Sigmoid colon (tissue), 6 donors: ENCODE measurements at regions not wholly inside any gene's neighbourhood (a gene's known extent, or its start where the extent isn't known, plus 50 kb on each side); places are given as distances from the start of the nearest gene placed in this dataset.

ENCODE experiments used
- DNase-seq: peaks from one replicate; pipeline ENCODE4 v3.0.0-alpha.2; 2019
- H3K27ac ChIP-seq, 4 donors: fragments of 200-600 bp; sonication (generic); one replicate each; pipeline ENCODE4 v1.5.1; 2016 to 2019; ENCODE audit warnings: mild to moderate bottlenecking in 1 of 4
- H3K27me3 ChIP-seq, 3 donors: fragments of 200-600 bp; sonication (generic); one replicate each; pipeline ENCODE4 v1.5.1; 2019; ENCODE audit warnings: mild to moderate bottlenecking in 1 of 3
- H3K36me3 ChIP-seq, 4 donors: fragments of 200-600 bp; sonication (generic); one replicate each; pipeline ENCODE4 v1.5.1; 2016 to 2019
- H3K4me1 ChIP-seq, 4 donors: fragments of 200-600 bp; sonication (generic); one replicate each; pipeline ENCODE4 v1.5.1; 2017 to 2019
- H3K4me3 ChIP-seq, 4 donors: fragments of 200-600 bp; sonication (generic); one replicate each; pipeline ENCODE4 v1.5.1; 2017 to 2019; ENCODE audit warnings: mild to moderate bottlenecking in 2 of 4, moderate library complexity in 1 of 4
- H3K9me3 ChIP-seq, 4 donors: fragments of 200-600 bp in 3 of 4; sonication (generic) in 3 of 4; one replicate each; pipeline versions ENCODE4 v1.5.1 to v1.6.1; 2013 to 2019
- CTCF ChIP-seq, 4 experiments: fragments of 450-650 bp in 3 of 4; fragments of 200-600 bp in 1 of 4; IDR thresholded peaks; one replicate each; pipeline ENCODE4 v1.5.1; 2016 to 2019; ENCODE audit warnings: antibody characterized with exemption in 4 of 4, mild to moderate bottlenecking in 3 of 4, moderate library complexity in 2 of 4
- EP300 ChIP-seq, 4 donors: sonication (generic); formaldehyde crosslinking; IDR thresholded peaks; one replicate each; pipeline ENCODE4 v1.6.1; 2017; ENCODE audit warnings: antibody characterized with exemption in 4 of 4
- POLR2A ChIP-seq, 2 donors: fragments of 450-650 bp; IDR thresholded peaks; one replicate each; pipeline ENCODE4 v1.6.1; 2016; ENCODE audit warnings: antibody characterized with exemption in 2 of 2, mild to moderate bottlenecking in 2 of 2, moderate library complexity in 2 of 2
- POLR2AphosphoS5 ChIP-seq, 4 donors: sonication (generic); formaldehyde crosslinking; IDR thresholded peaks; one replicate each; pipeline ENCODE4 v1.6.1; 2017; ENCODE audit warnings: antibody characterized with exemption in 4 of 4
- WGBS, 2 donors: extraction: QIAGEN DNeasy Blood & Tissue Kit; methylation state at CpG; one replicate each; pipeline ENCODE4 v1.1.7; 2013; 5-methylcytosine and 5-hydroxymethylcytosine counted together
- intact Hi-C: fragments of 100-400 bp; cut with DNase I; formaldehyde crosslinking; loops from one replicate; pipeline ENCODE4 v1.15.1; 2023
- donor health status: healthy with polysubstance abuse.
- donor health status: healthy.

GRCh38 chr10:117926491-117926890 is 120.2 kb downstream of the RAB11FIP2 start:
- TF ChIP-seq CTCF (IDR thresholded peaks at IDR 0.05) (no peak), POLR2AphosphoS5 (IDR thresholded peaks at IDR 0.05) (no peak), EP300 (IDR thresholded peaks at IDR 0.05) (no peak), POLR2A (IDR thresholded peaks at IDR 0.05) (no peak)
- Histone ChIP-seq H3K4me3 (no peak overlapping the region), H3K9me3 (no peaks in the 10 kb centered on the region), H3K4me1 (no peaks in the 10 kb centered on the region), H3K27ac (no peak overlapping the region), H3K27me3 (no peaks in the 10 kb centered on the region), H3K36me3 (no peaks in the 10 kb centered on the region)
- 78 to 86% methylated on average over 2 of the region's 2 CpGs for WGBS, 2 donors
- no peak for DNase-seq
- intact Hi-C loops: no loop called here

- intact Hi-C loops: no loop called here
- WGBS, 2 donors: 54 to 90% methylated on average over 1 of the region's 1 CpG
- Histone ChIP-seq H3K27ac (no peak overlapping the region), H3K4me3 (no peak overlapping the region), H3K36me3 (no peaks in the 10 kb centered on the region), H3K4me1 (no peaks in the 10 kb centered on the region), H3K9me3 (no peaks in the 10 kb centered on the region), H3K27me3 (no peaks in the 10 kb centered on the region)
- no peak for TF ChIP-seq POLR2AphosphoS5 (IDR thresholded peaks at IDR 0.05)
- no peak for TF ChIP-seq EP300 (IDR thresholded peaks at IDR 0.05)
- TF ChIP-seq POLR2A (IDR thresholded peaks at IDR 0.05): no peak
- no peak for TF ChIP-seq CTCF (IDR thresholded peaks at IDR 0.05)
- no peak for DNase-seq
Measured at GRCh38 chr10:117927332-117927731, 119.4 kb downstream of the RAB11FIP2 start.

GRCh38 chr10:117927871-117928270 is 118.9 kb downstream of the RAB11FIP2 start:
- Histone ChIP-seq H3K36me3 (no peaks in the 10 kb centered on the region), H3K4me1 (no peaks in the 10 kb centered on the region), H3K27ac (no peak overlapping the region), H3K9me3 (no peaks in the 10 kb centered on the region), H3K27me3 (no peaks in the 10 kb centered on the region), H3K4me3 (no peak overlapping the region)
- WGBS, 2 donors: 37 to 73% methylated on average over 4 of the region's 4 CpGs
- no peak for DNase-seq
- intact Hi-C loops: no loop called here
- TF ChIP-seq EP300 (IDR thresholded peaks at IDR 0.05): no peak

- no peaks in the 10 kb centered on the region for H3K36me3 ChIP-seq
- no peaks in the 10 kb centered on the region for H3K27me3 ChIP-seq
- 15 to 53% methylated on average over 6 of the region's 6 CpGs for WGBS, 2 donors
- no peak for DNase-seq
- H3K4me1 ChIP-seq: no peaks in the 10 kb centered on the region
- H3K9me3 ChIP-seq: no peaks in the 10 kb centered on the region
- no peak overlapping the region for H3K4me3 ChIP-seq
- intact Hi-C loops: no loop called here
- no peak for TF ChIP-seq POLR2A (IDR thresholded peaks at IDR 0.05)
- no peak for TF ChIP-seq POLR2AphosphoS5 (IDR thresholded peaks at IDR 0.05)
- no peak for TF ChIP-seq EP300 (IDR thresholded peaks at IDR 0.05)
- H3K27ac ChIP-seq: no peak overlapping the region
Measured at GRCh38 chr10:117928281-117928680, 118.5 kb downstream of the RAB11FIP2 start.

GRCh38 chr10:117928741-117929140 is 118.0 kb downstream of the RAB11FIP2 start:
- no peaks in the 10 kb centered on the region for H3K9me3 ChIP-seq
- no peak overlapping the region for H3K4me3 ChIP-seq
- H3K27ac ChIP-seq: no peak overlapping the region
- no peaks in the 10 kb centered on the region for H3K36me3 ChIP-seq
- no peaks in the 10 kb centered on the region for H3K27me3 ChIP-seq
- no peaks in the 10 kb centered on the region for H3K4me1 ChIP-seq
- no peak for DNase-seq
- intact Hi-C loops: no loop called here
- WGBS, 2 donors: 13 to 52% methylated on average over 6 of the region's 6 CpGs
- TF ChIP-seq CTCF (IDR thresholded peaks at IDR 0.05) (no peak), POLR2AphosphoS5 (IDR thresholded peaks at IDR 0.05) (no peak), EP300 (IDR thresholded peaks at IDR 0.05) (no peak), POLR2A (IDR thresholded peaks at IDR 0.05) (no peak)

GRCh38 chr10:117929327-117930067 is 117.2 kb downstream of the RAB11FIP2 start:
- Histone ChIP-seq H3K27me3 (no peaks in the 10 kb centered on the region), H3K27ac (no peak overlapping the region), H3K9me3 (no peaks in the 10 kb centered on the region), H3K4me3 (no peak overlapping the region), H3K36me3 (no peaks in the 10 kb centered on the region), H3K4me1 (no peaks in the 10 kb centered on the region)
- TF ChIP-seq EP300 (IDR thresholded peaks at IDR 0.05) (no peak), POLR2AphosphoS5 (IDR thresholded peaks at IDR 0.05) (no peak), POLR2A (IDR thresholded peaks at IDR 0.05) (no peak), CTCF (IDR thresholded peaks at IDR 0.05) (no peak)
- no peak for DNase-seq
- intact Hi-C loops: no loop called here
- WGBS, 2 donors: 54 to 62% methylated on average over 9 of the region's 9 CpGs
